SHP77 treated with DMSO at 0.1 percent for 48 hours (cell line): ENCODE measurements at regions not wholly inside any gene's neighbourhood (a gene's known extent, or its start where the extent isn't known, plus 50 kb on each side); places are given as distances from the start of the nearest gene placed in this dataset.

Source experiments
- DNase-seq: peaks from one replicate; lab custom pipeline; 2025; lab: John Stamatoyannopoulos, UW

GRCh38 chr5:51449026-51449425, 65.8 kb downstream of the ISL1 start:
- no peak for DNase-seq

- no peak for DNase-seq
Observed at GRCh38 chr5:51452562-51452961, 69.3 kb downstream of the ISL1 start.

GRCh38 chr5:51465165-51465564, 81.9 kb downstream of the ISL1 start:
- DNase-seq = no peak

- no peak for DNase-seq
Observed at GRCh38 chr5:51466214-51466613, 83.0 kb downstream of the ISL1 start.

- DNase-seq = no peak
Observed at GRCh38 chr5:51468196-51468595, 84.9 kb downstream of the ISL1 start.

- no peak for DNase-seq
Observed at GRCh38 chr5:51471630-51472029, 88.4 kb downstream of the ISL1 start.

GRCh38 chr5:51472472-51472871, 89.2 kb downstream of the ISL1 start:
- no peak for DNase-seq

GRCh38 chr5:51475628-51476027, 92.4 kb downstream of the ISL1 start:
- no peak for DNase-seq

GRCh38 chr5:51476431-51476830, 93.2 kb downstream of the ISL1 start:
- DNase-seq = no peak

- no peak for DNase-seq
Observed at GRCh38 chr5:51479840-51480239, 96.6 kb downstream of the ISL1 start.

- no peak for DNase-seq
Observed at GRCh38 chr5:51484326-51484725, 101.1 kb downstream of the ISL1 start.

- no peak for DNase-seq
Observed at GRCh38 chr5:51486158-51486557, 102.9 kb downstream of the ISL1 start.

GRCh38 chr5:51487952-51488351, 104.7 kb downstream of the ISL1 start:
- no peak for DNase-seq

- DNase-seq = no peak
Observed at GRCh38 chr5:51488803-51489642, 105.8 kb downstream of the ISL1 start.

GRCh38 chr5:51494821-51495220, 111.6 kb downstream of the ISL1 start:
- no peak for DNase-seq

GRCh38 chr5:51495672-51496071, 112.4 kb downstream of the ISL1 start:
- no peak for DNase-seq

- DNase-seq = no peak
Observed at GRCh38 chr5:51517838-51518237, 134.6 kb downstream of the ISL1 start.

- DNase-seq = no peak
Observed at GRCh38 chr5:51518607-51519006, 135.4 kb downstream of the ISL1 start.

- DNase-seq = no peak
Observed at GRCh38 chr5:51521583-51521982, 138.3 kb downstream of the ISL1 start.

- DNase-seq = no peak
Observed at GRCh38 chr5:51539232-51539631, 156.0 kb downstream of the ISL1 start.

- no peak for DNase-seq
Observed at GRCh38 chr5:51544031-51544785, 161.0 kb downstream of the ISL1 start.

- no peak for DNase-seq
Observed at GRCh38 chr5:51556833-51557232, 173.6 kb downstream of the ISL1 start.

- no peak for DNase-seq
Observed at GRCh38 chr5:51558682-51559081, 175.4 kb downstream of the ISL1 start.
